HG03520 (cell line): ENCODE measurements at regions not wholly inside any gene's neighbourhood (a gene's known extent, or its start where the extent isn't known, plus 50 kb on each side); places are given as distances from the start of the nearest gene placed in this dataset.

Experiments
- ATAC-seq: cut with Tn5 transposase; IDR thresholded peaks from one replicate; pipeline ENCODE4 v1.9.1; 2021; ENCODE audit warnings: mild to moderate bottlenecking, moderate library complexity; ENCODE audit not compliant: unreplicated experiment

GRCh38 chr6:149147938-149148718, 169.4 kb upstream of the TAB2 start:
- ATAC-seq, result no peak

GRCh38 chr6:149149653-149150052, 167.9 kb upstream of the TAB2 start:
- no peak for ATAC-seq

GRCh38 chr6:149150301-149150700, 167.2 kb upstream of the TAB2 start:
- ATAC-seq, result no peak

- ATAC-seq, result no peak
Measured at GRCh38 chr6:149150801-149151398, 166.6 kb upstream of the TAB2 start.

- ATAC-seq, result no peak
Measured at GRCh38 chr6:149152521-149152920, 165.0 kb upstream of the TAB2 start.

GRCh38 chr6:149153100-149153499, 164.4 kb upstream of the TAB2 start:
- ATAC-seq, result no peak

GRCh38 chr6:149153693-149154092, 163.8 kb upstream of the TAB2 start:
- ATAC-seq, result no peak

GRCh38 chr6:149154261-149154821, 163.2 kb upstream of the TAB2 start:
- ATAC-seq, result no peak

- no peak for ATAC-seq
Measured at GRCh38 chr6:149157126-149157525, 160.4 kb upstream of the TAB2 start.

GRCh38 chr6:149158076-149158475, 159.4 kb upstream of the TAB2 start:
- no peak for ATAC-seq

GRCh38 chr6:149160943-149161342, 156.6 kb upstream of the TAB2 start:
- ATAC-seq, result no peak

GRCh38 chr6:149162924-149163323, 154.6 kb upstream of the TAB2 start:
- ATAC-seq, result no peak

- no peak for ATAC-seq
Measured at GRCh38 chr6:149164199-149164750, 153.2 kb upstream of the TAB2 start.

- no peak for ATAC-seq
Measured at GRCh38 chr6:149166336-149166735, 151.2 kb upstream of the TAB2 start.

GRCh38 chr6:149166747-149167146, 150.8 kb upstream of the TAB2 start:
- ATAC-seq, result no peak

GRCh38 chr6:149168968-149169367, 148.5 kb upstream of the TAB2 start:
- no peak for ATAC-seq

- ATAC-seq, result no peak
Measured at GRCh38 chr6:149169761-149170511, 147.6 kb upstream of the TAB2 start.

GRCh38 chr6:149170564-149171452, 146.7 kb upstream of the TAB2 start:
- no peak for ATAC-seq

GRCh38 chr6:149173222-149173621, 144.3 kb upstream of the TAB2 start:
- no peak for ATAC-seq

- ATAC-seq, result no peak
Measured at GRCh38 chr6:149174962-149175361, 142.6 kb upstream of the TAB2 start.
